Neutrophil (primary cell): ENCODE measurements at regions not wholly inside any gene's neighbourhood (a gene's known extent, or its start where the extent isn't known, plus 50 kb on each side); places are given as distances from the start of the nearest gene placed in this dataset.

Experiments used
- H3K27ac ChIP-seq: fragments of 200-600 bp; sonication (generic); 2 replicates; pipeline ENCODE4 v1.5.1; 2016; ENCODE audit warnings: mild to moderate bottlenecking, moderate library complexity
- H3K27me3 ChIP-seq: fragments of 200-600 bp; sonication (generic); 2 replicates; pipeline ENCODE4 v1.6.0; 2016; ENCODE audit warnings: mild to moderate bottlenecking
- H3K36me3 ChIP-seq: fragments of 200-600 bp; sonication (generic); 2 replicates; pipeline ENCODE4 v1.5.1; 2017
- H3K4me1 ChIP-seq, 2 experiments: fragments of 200-600 bp in 1 of 2; sonication (generic) in 1 of 2; 1 replicate in 1 of 2; 2 replicates in 1 of 2; pipeline versions ENCODE4 v1.5.1 to v1.6.1; 2013 to 2016; ENCODE audit warnings: low read depth in 1 of 2, low read length in 1 of 2, mild to moderate bottlenecking in 1 of 2, moderate library complexity in 1 of 2; ENCODE audit not compliant: control insufficient read depth in 1 of 2, insufficient read depth in 1 of 2
- H3K4me3 ChIP-seq, 2 experiments: fragments of 200-600 bp in 1 of 2; sonication (generic) in 1 of 2; 1 replicate in 1 of 2; 2 replicates in 1 of 2; pipeline ENCODE4 v1.5.1; 2013 to 2016; ENCODE audit warnings: low read depth in 1 of 2, low read length in 1 of 2, mild to moderate bottlenecking in 1 of 2, moderate library complexity in 1 of 2
- H3K9me3 ChIP-seq: fragments of 200-600 bp; sonication (generic); 2 replicates; pipeline ENCODE4 v1.5.1; 2016
- CTCF ChIP-seq: fragments of 200-600 bp; sonication (generic); IDR thresholded peaks from 2 replicates; pipeline ENCODE4 v1.5.1; 2016; ENCODE audit warnings: antibody characterized with exemption

- Histone ChIP-seq H3K4me3 (no peak overlapping the region), H3K36me3 (no peaks in the 10 kb centered on the region)
These were observed 194.1 kb upstream of the RUNX1 start for GRCh38 chr21:35243171-35243570.

GRCh38 chr21:35239811-35240219 lies 190.7 kb upstream of the RUNX1 start:
- no peaks in the 10 kb centered on the region for H3K4me1 ChIP-seq
- H3K9me3 ChIP-seq, result no peaks in the 10 kb centered on the region
- H3K36me3 ChIP-seq, result no peaks in the 10 kb centered on the region
- no peak for TF ChIP-seq CTCF
- no peak overlapping the region for H3K27ac ChIP-seq
- peaks cover 3% of the 10 kb centered on the region for H3K27me3 ChIP-seq
- no peak overlapping the region for H3K4me3 ChIP-seq

More at GRCh38 chr21:35243171-35243570, 194.1 kb upstream of the RUNX1 start:
- Histone ChIP-seq H3K4me1 (no peaks in the 10 kb centered on the region), H3K27me3 (peaks cover 3% of the 10 kb centered on the region), H3K9me3 (no peaks in the 10 kb centered on the region), H3K27ac (no peak overlapping the region)
- no peak for TF ChIP-seq CTCF

GRCh38 chr21:35238119-35238518 lies 189.0 kb upstream of the RUNX1 start:
- no peak for TF ChIP-seq CTCF
- peaks cover 3% of the 10 kb centered on the region for H3K27me3 ChIP-seq
- no peak overlapping the region for H3K4me3 ChIP-seq
- no peaks in the 10 kb centered on the region for H3K36me3 ChIP-seq
- no peaks in the 10 kb centered on the region for H3K9me3 ChIP-seq
- H3K4me1 ChIP-seq, result no peaks in the 10 kb centered on the region
- no peak overlapping the region for H3K27ac ChIP-seq

- no peaks in the 10 kb centered on the region for H3K9me3 ChIP-seq
- peaks cover 3% of the 10 kb centered on the region for H3K27me3 ChIP-seq
- no peaks in the 10 kb centered on the region for H3K4me1 ChIP-seq
- no peaks in the 10 kb centered on the region for H3K36me3 ChIP-seq
- H3K4me3 ChIP-seq, result no peak overlapping the region
- no peak overlapping the region for H3K27ac ChIP-seq
- no peak for TF ChIP-seq CTCF
These were observed 188.2 kb upstream of the RUNX1 start for GRCh38 chr21:35237287-35237686.

- Histone ChIP-seq H3K27ac (no peak overlapping the region), H3K36me3 (no peaks in the 10 kb centered on the region), H3K9me3 (no peaks in the 10 kb centered on the region), H3K27me3 (peaks cover 3% of the 10 kb centered on the region), H3K4me1 (no peaks in the 10 kb centered on the region), H3K4me3 (no peak overlapping the region)
- TF ChIP-seq CTCF, result no peak
These were observed 187.0 kb upstream of the RUNX1 start for GRCh38 chr21:35236090-35236489.

- no peaks in the 10 kb centered on the region for H3K4me1 ChIP-seq
- no peak for TF ChIP-seq CTCF
- H3K9me3 ChIP-seq, result no peaks in the 10 kb centered on the region
- peaks cover 3% of the 10 kb centered on the region for H3K27me3 ChIP-seq
- H3K27ac ChIP-seq, result no peak overlapping the region
- H3K4me3 ChIP-seq, result no peak overlapping the region
- no peaks in the 10 kb centered on the region for H3K36me3 ChIP-seq
These were observed 185.6 kb upstream of the RUNX1 start for GRCh38 chr21:35234725-35235124.
